GM12892 (cell line): ENCODE measurements at regions not wholly inside any gene's neighbourhood (a gene's known extent, or its start where the extent isn't known, plus 50 kb on each side); places are given as distances from the start of the nearest gene placed in this dataset.
"Not testable (repeated sequence)": the region's sequence is repeated elsewhere in the genome, so short reads cannot be mapped to it uniquely, and the experiment has no call there.

Experiments
- POLR2A ChIP-seq: IDR thresholded peaks from 2 replicates; pipeline ENCODE4 v1.6.1; 2011; ENCODE audit warnings: low read depth, low read length, control low read depth
- POLR2AphosphoS5 ChIP-seq: IDR thresholded peaks from 2 replicates; pipeline ENCODE4 v1.6.1; 2011; ENCODE audit warnings: low read depth, low read length, control low read depth
- TAF1 ChIP-seq: IDR thresholded peaks from 2 replicates; pipeline ENCODE4 v1.6.1; 2011; ENCODE audit warnings: low read depth, mild to moderate bottlenecking, control low read depth, low read length, borderline replicate concordance

DNA sequence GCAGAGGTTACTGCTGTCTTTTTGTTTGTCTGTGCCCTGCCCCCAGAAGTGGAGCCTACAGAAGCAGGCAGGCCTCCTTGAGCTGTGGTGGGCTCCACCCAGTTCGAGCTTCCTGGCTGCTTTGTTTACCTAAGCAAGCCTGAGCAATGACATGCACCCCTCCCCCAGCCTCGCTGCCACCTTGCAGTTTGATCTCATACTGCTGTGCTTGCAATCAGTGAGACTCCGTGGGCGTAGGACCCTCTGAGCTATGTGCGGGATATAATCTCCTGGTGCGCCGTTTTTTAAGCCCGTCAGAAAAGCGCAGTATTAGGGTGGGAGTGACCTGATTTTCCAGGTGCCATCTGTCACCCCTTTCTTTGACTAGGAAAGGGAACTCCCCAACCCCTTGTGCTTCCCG, 187.1 kb upstream of the ZC4H2 start:
- not testable (repeated sequence) for TF ChIP-seq POLR2AphosphoS5, TAF1, POLR2A
